ENCODE measurements at regions not wholly inside any gene's neighbourhood (a gene's known extent, or its start where the extent isn't known, plus 50 kb on each side); places are given as distances from the start of the nearest gene placed in this dataset.

DNA sequence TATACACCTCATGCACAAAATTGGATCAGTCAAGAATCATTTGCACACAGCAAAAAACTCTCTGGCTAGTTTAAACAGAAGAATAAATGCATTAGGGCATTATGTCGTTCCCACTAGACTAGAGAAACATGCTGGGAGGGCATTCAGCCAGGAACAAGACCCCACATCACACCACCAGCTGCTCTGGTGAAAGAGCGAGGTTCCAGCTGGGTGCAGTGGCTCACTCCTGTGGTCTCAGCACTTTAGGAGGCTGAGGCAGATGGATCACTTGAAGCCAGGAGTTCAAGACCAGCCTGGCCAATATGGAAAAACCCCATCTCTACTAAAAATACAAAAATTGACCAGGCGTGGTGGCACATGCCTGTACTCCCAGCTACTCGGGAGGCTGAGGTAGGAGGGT is 52.1 kb upstream of the BACE2 start:
- H3K27ac ChIP-seq (ENCODE audit: low read depth in 1 of 2, low read length in 2 of 2): no peak overlapping the region
- intact Hi-C loops (cut with micrococcal nuclease): no loop called here
- Mint-ChIP-seq H3K27me3 (ENCODE audit: low read depth in 3 of 3) (peaks cover under 1 to 7% (median 7%) of the 10 kb centered on the region in 3 donors), H3K27ac (no peak overlapping the region), H3K9me3 (peaks cover 0 to 2% (median 0%) of the 10 kb centered on the region in 7 donors), H3K4me3 (no peak overlapping the region), H3K4me1 (peaks cover 17% of the 10 kb centered on the region), H3K36me3 (no peaks in the 10 kb centered on the region)
- H4K20me1 ChIP-seq (ENCODE audit: insufficient read depth, low read length): no peaks in the 10 kb centered on the region
- H3K4me2 ChIP-seq (replicated peaks; ENCODE audit: extremely low read depth, low read length, poor library complexity, severe bottlenecking): no peak overlapping the region
- H3K79me2 ChIP-seq (ENCODE audit: insufficient read depth, low read length): no peaks in the 10 kb centered on the region
- WGBS (ENCODE audit: insufficient coverage): 71% methylated on average over 2 of the region's 4 CpGs
- H3K9me3 ChIP-seq (replicated peaks in 1 of 2; ENCODE audit: control insufficient read depth in 1 of 2, insufficient read depth in 1 of 2, low read length in 2 of 2): no peaks in the 10 kb centered on the region
- H3K4me3 ChIP-seq (replicated peaks in 1 of 3; ENCODE audit: low read depth in 2 of 3, low read length in 3 of 3): no peak overlapping the region
- no peak overlapping the region for H3K9ac ChIP-seq (ENCODE audit: insufficient read depth, low read length, poor library complexity, severe bottlenecking)
- DNase-seq: no peak
- H3K27me3 ChIP-seq (ENCODE audit: control insufficient read depth in 2 of 2, insufficient read depth in 2 of 2, low read length in 2 of 2): no peaks in the 10 kb centered on the region
- H3K36me3 ChIP-seq (replicated peaks in 1 of 2; ENCODE audit: control insufficient read depth in 1 of 2, insufficient read depth in 2 of 2, low read length in 2 of 2): no peaks in the 10 kb centered on the region
- H2AFZ ChIP-seq (ENCODE audit: insufficient read depth, low read depth, low read length, poor library complexity, severe bottlenecking): no peak overlapping the region
- H3K4me1 ChIP-seq (ENCODE audit: control insufficient read depth in 1 of 2, insufficient read depth in 2 of 2, low read length in 2 of 2): peaks cover 8 to 10% of the 10 kb centered on the region in 2 donors
- TF ChIP-seq, protein P1, sequence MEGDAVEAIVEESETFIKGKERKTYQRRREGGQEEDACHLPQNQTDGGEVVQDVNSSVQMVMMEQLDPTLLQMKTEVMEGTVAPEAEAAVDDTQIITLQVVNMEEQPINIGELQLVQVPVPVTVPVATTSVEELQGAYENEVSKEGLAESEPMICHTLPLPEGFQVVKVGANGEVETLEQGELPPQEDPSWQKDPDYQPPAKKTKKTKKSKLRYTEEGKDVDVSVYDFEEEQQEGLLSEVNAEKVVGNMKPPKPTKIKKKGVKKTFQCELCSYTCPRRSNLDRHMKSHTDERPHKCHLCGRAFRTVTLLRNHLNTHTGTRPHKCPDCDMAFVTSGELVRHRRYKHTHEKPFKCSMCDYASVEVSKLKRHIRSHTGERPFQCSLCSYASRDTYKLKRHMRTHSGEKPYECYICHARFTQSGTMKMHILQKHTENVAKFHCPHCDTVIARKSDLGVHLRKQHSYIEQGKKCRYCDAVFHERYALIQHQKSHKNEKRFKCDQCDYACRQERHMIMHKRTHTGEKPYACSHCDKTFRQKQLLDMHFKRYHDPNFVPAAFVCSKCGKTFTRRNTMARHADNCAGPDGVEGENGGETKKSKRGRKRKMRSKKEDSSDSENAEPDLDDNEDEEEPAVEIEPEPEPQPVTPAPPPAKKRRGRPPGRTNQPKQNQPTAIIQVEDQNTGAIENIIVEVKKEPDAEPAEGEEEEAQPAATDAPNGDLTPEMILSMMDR (IDR thresholded peaks at IDR 0.05): no peak
